HG03457 (cell line): ENCODE measurements at regions not wholly inside any gene's neighbourhood (a gene's known extent, or its start where the extent isn't known, plus 50 kb on each side); places are given as distances from the start of the nearest gene placed in this dataset.

Source experiments
- ATAC-seq: cut with Tn5 transposase; IDR thresholded peaks from one replicate; pipeline ENCODE4 v1.9.1; 2021; ENCODE audit warnings: moderate number of reproducible peaks; ENCODE audit not compliant: unreplicated experiment

DNA sequence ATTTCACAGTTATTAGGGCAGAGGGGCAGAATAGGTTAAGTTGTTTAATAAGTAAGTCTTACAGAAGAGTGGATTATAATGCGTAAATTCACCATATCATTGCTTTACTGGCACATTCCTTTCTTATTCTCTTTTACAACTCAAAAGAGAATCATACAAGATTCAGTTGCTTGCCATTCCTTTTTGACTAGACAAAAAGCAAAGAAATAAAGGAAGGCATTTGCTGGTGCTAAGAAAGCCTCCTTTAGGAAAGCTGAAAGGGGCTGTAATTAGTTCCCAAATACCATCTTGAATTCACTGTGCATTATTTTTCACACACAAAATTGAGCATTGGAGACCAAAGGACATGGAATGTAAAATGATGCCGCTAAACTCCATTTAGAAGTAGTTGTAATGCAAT lies 499.3 kb downstream of the NXPH1 start:
- no peak for ATAC-seq

DNA sequence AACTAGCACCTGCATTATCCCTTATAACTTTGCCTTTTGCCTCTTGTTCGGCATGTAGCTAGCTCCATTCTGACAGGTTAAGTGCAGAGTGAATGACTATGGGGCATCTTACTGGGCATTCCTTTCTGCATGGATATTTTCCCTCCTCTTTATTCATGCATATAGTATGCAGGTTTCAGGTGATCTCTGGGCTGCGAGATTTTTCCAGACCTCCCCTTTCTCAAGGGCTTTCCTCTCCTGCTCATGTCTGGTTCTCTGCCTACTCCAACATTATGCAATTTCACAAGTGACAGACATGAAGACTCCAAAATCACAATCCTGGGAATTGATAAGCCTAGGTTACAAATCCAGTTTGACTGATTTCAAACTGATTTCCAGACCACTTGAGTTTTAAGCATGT lies 503.8 kb downstream of the NXPH1 start:
- no peak for ATAC-seq

DNA sequence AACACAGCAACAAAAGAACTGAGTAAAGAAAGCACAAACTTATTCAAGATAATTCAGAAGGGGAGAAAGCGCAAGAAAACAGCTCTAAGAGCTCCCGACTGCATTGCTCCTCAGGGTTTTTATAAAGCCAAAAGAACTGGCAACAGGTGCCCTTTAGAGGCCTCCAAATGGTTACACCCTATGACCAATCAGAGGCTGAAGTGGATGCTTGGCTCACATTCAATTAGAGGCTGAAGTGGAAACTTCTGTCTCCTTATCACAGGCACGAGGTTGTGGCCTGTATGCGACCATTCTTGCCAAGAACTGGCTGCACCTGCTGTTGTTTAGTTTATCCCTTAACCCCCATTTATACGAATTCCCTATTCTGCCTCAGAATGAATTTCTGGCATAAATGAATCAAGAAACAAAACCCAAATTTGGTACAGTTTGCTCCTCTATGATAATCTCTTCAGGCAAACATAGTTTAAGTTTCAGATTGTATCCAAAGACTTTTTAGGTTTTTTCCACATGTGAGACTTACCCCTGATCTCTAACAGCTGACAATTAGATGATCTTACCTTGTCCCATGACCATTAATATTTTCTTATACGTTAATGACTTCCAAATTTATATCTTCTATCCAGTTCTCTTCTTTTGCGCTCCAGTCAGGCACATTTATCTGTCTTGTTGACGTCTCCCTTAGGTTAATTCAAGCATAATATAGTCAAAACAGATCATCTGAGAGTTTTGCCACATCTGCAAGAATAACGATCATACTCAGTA lies 504.8 kb downstream of the NXPH1 start:
- no peak for ATAC-seq

GRCh38 chr7:8939446-8939845 lies 506.0 kb downstream of the NXPH1 start:
- no peak for ATAC-seq

- ATAC-seq, result no peak
Observed at GRCh38 chr7:8963722-8964121, 530.3 kb downstream of the NXPH1 start.

DNA sequence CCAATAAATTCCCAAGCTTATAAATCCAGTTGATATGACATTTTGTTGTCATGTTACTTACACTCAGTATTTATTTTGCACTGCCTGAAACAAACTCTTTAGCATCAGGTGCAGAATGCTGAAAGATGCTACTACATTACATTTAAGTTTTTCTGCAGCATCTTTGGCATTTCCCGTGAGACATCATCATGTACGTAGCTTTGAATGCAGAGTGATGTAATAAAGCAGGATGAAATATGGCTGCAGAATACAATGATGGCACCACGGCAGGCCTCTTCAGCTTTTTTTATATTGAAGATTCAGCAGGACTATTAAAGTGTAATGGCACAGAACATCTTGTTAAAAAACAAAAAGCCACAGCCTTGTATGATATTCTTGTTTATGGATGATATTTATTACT lies 531.8 kb downstream of the NXPH1 start:
- ATAC-seq, result no peak

GRCh38 chr7:8973601-8974000 lies 540.2 kb downstream of the NXPH1 start:
- no peak for ATAC-seq

DNA sequence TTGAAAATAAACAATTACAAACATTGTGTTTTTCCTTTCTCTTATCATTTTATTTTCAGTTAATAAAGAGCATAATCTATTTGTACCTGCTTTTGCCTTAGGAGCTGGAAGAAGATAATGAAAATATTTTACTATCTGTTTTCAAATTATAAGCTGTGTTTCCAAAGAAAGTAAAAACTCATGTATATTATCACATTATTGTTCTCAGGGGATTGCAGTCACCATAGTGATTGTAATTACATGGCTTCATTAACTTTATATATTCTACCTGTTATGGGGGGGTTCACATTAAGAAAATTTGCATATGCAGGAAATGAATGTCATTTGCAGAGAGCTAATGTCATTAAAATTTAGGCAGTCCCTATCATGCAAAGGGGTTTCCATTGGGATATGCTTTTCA lies 542.3 kb downstream of the NXPH1 start:
- no peak for ATAC-seq

DNA sequence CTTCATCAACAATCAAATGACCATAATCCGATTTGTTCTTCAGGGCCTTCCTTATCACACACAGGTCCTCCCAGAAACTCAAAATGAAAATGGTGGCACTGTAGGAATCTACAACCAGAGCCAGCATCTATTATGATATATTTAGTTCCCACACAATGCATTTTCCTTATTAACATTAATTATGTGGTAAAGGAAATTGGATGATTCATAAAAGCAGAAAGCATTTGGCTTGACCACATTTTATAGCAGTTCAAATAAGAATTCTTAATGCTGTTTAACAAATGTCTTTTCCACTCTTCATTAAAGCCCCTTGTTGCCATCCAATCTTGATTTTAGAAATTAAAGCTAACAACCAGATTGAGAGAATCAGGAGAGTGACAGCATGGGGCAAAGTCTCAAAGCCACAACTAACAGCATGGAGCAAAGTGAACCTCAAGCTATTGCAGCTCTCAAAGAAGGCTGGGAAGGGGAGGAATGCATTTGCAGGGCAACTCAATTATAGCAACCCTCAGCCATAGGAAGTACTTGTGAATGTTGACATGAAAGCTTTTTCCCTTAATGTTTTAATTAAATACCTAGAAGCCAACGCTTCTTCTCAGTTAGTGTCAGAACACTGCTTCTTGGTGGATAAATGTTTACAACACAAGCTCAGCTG lies 549.1 kb downstream of the NXPH1 start:
- ATAC-seq, result no peak

DNA sequence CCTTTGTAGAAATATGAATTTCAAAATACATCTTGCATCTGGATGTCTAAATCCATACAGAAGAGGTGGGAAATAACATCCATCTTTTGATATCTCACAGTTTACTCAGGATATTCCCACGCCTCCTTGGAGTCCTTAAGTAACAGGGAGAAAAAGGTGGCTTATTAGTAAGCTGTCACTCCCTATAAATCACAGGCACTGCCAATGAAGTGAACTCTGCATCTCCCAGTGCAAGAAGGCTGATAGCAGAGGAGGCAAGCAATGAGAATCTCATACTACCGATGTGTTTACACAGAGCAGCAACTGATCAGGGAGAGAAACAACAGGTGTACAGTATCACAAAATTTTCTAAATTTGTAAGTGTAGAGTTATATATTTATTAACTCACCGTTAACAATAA lies 551.8 kb downstream of the NXPH1 start:
- ATAC-seq, result no peak

GRCh38 chr7:8988267-8988666 lies 554.9 kb downstream of the NXPH1 start:
- no peak for ATAC-seq

GRCh38 chr7:8991159-8991558 lies 557.8 kb downstream of the NXPH1 start:
- no peak for ATAC-seq

DNA sequence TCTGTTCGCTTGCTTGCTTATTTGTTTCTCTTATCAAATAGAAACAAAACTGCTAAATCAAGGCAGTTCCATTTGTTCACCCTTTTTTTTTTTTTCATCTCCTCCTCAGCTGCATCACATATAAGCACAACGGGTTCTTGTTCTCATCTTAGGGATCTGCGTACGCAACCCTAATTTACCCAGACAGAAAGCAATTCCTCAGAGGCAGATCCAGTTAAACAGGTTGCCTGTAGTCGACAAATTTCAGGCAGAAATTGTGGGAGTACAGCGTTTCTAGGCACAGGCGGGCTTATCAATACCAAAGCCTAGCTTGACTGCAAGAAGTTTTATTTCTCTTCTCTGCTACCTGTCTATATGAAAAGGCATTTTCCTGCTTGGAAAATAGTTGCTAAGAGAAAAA lies 565.4 kb downstream of the NXPH1 start:
- no peak for ATAC-seq

DNA sequence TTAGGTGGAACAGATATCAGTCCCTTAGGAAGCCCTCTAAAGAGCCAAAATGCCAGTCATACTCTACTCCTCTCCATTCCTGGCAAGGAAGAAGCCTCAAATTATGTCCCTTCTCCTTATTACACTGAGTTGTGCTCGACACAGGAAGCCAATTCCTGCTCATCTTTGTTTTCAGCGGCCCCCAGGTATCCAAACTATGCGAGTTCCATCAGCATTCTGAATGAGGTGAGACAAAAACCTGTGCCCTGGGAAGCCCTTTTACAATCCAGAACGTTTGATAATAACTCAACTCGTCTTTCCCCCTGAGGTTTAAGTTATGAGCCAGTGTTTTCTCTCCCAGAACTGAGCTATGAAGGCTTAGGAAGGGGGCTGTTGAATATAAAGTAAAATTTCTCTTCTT lies 580.5 kb downstream of the NXPH1 start:
- no peak for ATAC-seq

GRCh38 chr7:9017286-9017685 lies 583.9 kb downstream of the NXPH1 start:
- ATAC-seq, result no peak

GRCh38 chr7:9022456-9022855 lies 589.0 kb downstream of the NXPH1 start:
- no peak for ATAC-seq

GRCh38 chr7:9023675-9024294 lies 590.4 kb downstream of the NXPH1 start:
- ATAC-seq, result no peak

GRCh38 chr7:9026121-9026520 lies 592.7 kb downstream of the NXPH1 start:
- ATAC-seq, result no peak

DNA sequence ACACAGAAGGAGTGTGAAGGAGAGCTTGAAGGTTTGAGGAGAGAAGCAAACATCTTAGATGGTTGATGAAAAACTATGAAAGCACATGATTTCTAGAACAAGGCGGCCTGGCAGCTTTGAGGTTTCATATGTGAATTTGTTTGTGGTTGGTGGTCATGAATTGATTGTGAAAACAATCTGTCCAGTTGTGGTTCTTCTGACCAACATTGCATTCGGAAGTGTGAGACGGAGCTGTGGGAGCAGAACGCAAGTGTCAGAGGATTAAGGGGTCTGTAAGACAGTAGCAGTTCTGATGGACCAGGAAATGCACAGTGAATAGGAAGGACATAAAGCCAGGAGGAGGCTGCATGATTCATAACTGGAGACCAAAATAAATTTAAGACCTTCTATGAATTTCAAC lies 594.6 kb downstream of the NXPH1 start:
- no peak for ATAC-seq

GRCh38 chr7:9029681-9030530 lies 596.5 kb downstream of the NXPH1 start:
- ATAC-seq, result no peak

DNA sequence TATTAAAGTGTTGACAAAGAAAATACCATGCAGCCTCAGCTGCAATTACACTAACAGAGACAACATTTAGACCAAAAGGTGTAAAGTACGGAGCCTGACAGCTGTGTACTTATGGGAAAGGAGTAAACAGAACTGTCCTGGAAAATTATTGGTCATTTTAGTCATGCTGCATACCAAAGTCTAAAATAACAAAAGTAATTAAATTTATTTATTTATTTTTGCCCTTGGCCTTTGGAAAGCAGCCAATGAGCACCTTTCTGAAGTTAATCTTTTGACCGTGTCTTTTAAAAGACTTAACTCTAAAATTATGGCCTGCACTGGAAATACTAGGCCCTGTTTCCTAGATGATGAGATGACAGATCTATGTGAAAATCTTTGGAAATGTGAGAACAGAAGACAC lies 597.6 kb downstream of the NXPH1 start:
- ATAC-seq, result no peak
